ENCODE measurements at regions not wholly inside any gene's neighbourhood (a gene's known extent, or its start where the extent isn't known, plus 50 kb on each side); places are given as distances from the start of the nearest gene placed in this dataset.
A peak's percentile ranks its signal among the peaks of the same experiment; 100 is the strongest.
"Not testable (repeated sequence)": the region's sequence is repeated elsewhere in the genome, so short reads cannot be mapped to it uniquely, and the experiment has no call there.

GRCh38 chr15:84505552-84505951 lies 95.3 kb upstream of the ZSCAN2 start:
- H2AFZ ChIP-seq (ENCODE audit: low read length); intact Hi-C loops (cut with micrococcal nuclease); H3K27me3 ChIP-seq (ENCODE audit: low read length); DNase-seq; H3K4me2 ChIP-seq (ENCODE audit: low read length); ATAC-seq; H3K4me1 ChIP-seq (ENCODE audit: insufficient read depth, low read length); H3K9ac ChIP-seq (ENCODE audit: low read length); H3K9me2 ChIP-seq (replicated peaks; ENCODE audit: low read length); H3K79me2 ChIP-seq (ENCODE audit: low read length); H4K20me1 ChIP-seq (ENCODE audit: low read length); H3K9me3 ChIP-seq (ENCODE audit: low read length); POLR2A ChIA-PET (ENCODE audit: unreplicated experiment); H3K27ac ChIP-seq (ENCODE audit: low read length); H3K4me3 ChIP-seq (ENCODE audit: low read length); BruUV-seq (replicated peaks); H3K36me3 ChIP-seq (ENCODE audit: low read depth, low read length); CTCF ChIA-PET; H3F3A ChIP-seq (ENCODE audit: low read length, unreplicated experiment): not testable (repeated sequence)

GRCh38 chr15:84512324-84512723 lies 88.5 kb upstream of the ZSCAN2 start:
- H3K4me1 ChIP-seq (ENCODE audit: insufficient read depth, low read length); H3K9me3 ChIP-seq (ENCODE audit: low read length); H3K36me3 ChIP-seq (ENCODE audit: low read depth, low read length); ATAC-seq; H3K27ac ChIP-seq (ENCODE audit: low read length); BruUV-seq (replicated peaks); H3K4me3 ChIP-seq (ENCODE audit: low read length); DNase-seq; H2AFZ ChIP-seq (ENCODE audit: low read length); H3K4me2 ChIP-seq (ENCODE audit: low read length); H3K9me2 ChIP-seq (replicated peaks; ENCODE audit: low read length); H3K27me3 ChIP-seq (ENCODE audit: low read length); POLR2A ChIA-PET (ENCODE audit: unreplicated experiment); CTCF ChIA-PET; intact Hi-C loops (cut with micrococcal nuclease); H3K9ac ChIP-seq (ENCODE audit: low read length); H4K20me1 ChIP-seq (ENCODE audit: low read length); H3K79me2 ChIP-seq (ENCODE audit: low read length); H3F3A ChIP-seq (ENCODE audit: low read length, unreplicated experiment): not testable (repeated sequence)

- BruUV-seq (replicated peaks); H3K27me3 ChIP-seq (ENCODE audit: low read length); H3K9me3 ChIP-seq (ENCODE audit: low read length); CTCF ChIA-PET; H3K9ac ChIP-seq (ENCODE audit: low read length); ATAC-seq; H3K4me1 ChIP-seq (ENCODE audit: insufficient read depth, low read length); H2AFZ ChIP-seq (ENCODE audit: low read length); intact Hi-C loops (cut with micrococcal nuclease); H3K27ac ChIP-seq (ENCODE audit: low read length); H3K4me3 ChIP-seq (ENCODE audit: low read length); H3K79me2 ChIP-seq (ENCODE audit: low read length); H3K36me3 ChIP-seq (ENCODE audit: low read depth, low read length); H3K4me2 ChIP-seq (ENCODE audit: low read length); H4K20me1 ChIP-seq (ENCODE audit: low read length); H3K9me2 ChIP-seq (replicated peaks; ENCODE audit: low read length); H3F3A ChIP-seq (ENCODE audit: low read length, unreplicated experiment); POLR2A ChIA-PET (ENCODE audit: unreplicated experiment); DNase-seq: not testable (repeated sequence)
These were observed 84.0 kb upstream of the ZSCAN2 start for GRCh38 chr15:84516773-84517172.

GRCh38 chr15:84525491-84526344 lies 75.1 kb upstream of the ZSCAN2 start:
- H4K20me1 ChIP-seq (ENCODE audit: low read length); H3K27ac ChIP-seq (ENCODE audit: low read length); H3K9me2 ChIP-seq (replicated peaks; ENCODE audit: low read length); intact Hi-C loops (cut with micrococcal nuclease); H3F3A ChIP-seq (ENCODE audit: low read length, unreplicated experiment); DNase-seq; H3K4me2 ChIP-seq (ENCODE audit: low read length); H3K9me3 ChIP-seq (ENCODE audit: low read length); H3K79me2 ChIP-seq (ENCODE audit: low read length); H2AFZ ChIP-seq (ENCODE audit: low read length); H3K9ac ChIP-seq (ENCODE audit: low read length); CTCF ChIA-PET; H3K36me3 ChIP-seq (ENCODE audit: low read depth, low read length); POLR2A ChIA-PET (ENCODE audit: unreplicated experiment); H3K27me3 ChIP-seq (ENCODE audit: low read length); H3K4me1 ChIP-seq (ENCODE audit: insufficient read depth, low read length); H3K4me3 ChIP-seq (ENCODE audit: low read length); BruUV-seq (replicated peaks): not testable (repeated sequence)
- peak; percentile 68 for ATAC-seq

GRCh38 chr15:84530751-84531150 lies 70.1 kb upstream of the ZSCAN2 start:
- H3K9me2 ChIP-seq (replicated peaks; ENCODE audit: low read length); BruUV-seq (replicated peaks); POLR2A ChIA-PET (ENCODE audit: unreplicated experiment): not testable (repeated sequence)

GRCh38 chr15:84531223-84531622 lies 69.6 kb upstream of the ZSCAN2 start:
- CTCF ChIA-PET; POLR2A ChIA-PET (ENCODE audit: unreplicated experiment); H3K79me2 ChIP-seq (ENCODE audit: low read length); H3K4me2 ChIP-seq (ENCODE audit: low read length); H3K9ac ChIP-seq (ENCODE audit: low read length); H3K4me3 ChIP-seq (ENCODE audit: low read length); ATAC-seq; DNase-seq; H3F3A ChIP-seq (ENCODE audit: low read length, unreplicated experiment); H3K9me2 ChIP-seq (replicated peaks; ENCODE audit: low read length); BruUV-seq (replicated peaks); H2AFZ ChIP-seq (ENCODE audit: low read length); intact Hi-C loops (cut with micrococcal nuclease); H3K27ac ChIP-seq (ENCODE audit: low read length); H4K20me1 ChIP-seq (ENCODE audit: low read length); H3K27me3 ChIP-seq (ENCODE audit: low read length); H3K9me3 ChIP-seq (ENCODE audit: low read length); H3K36me3 ChIP-seq (ENCODE audit: low read depth, low read length); H3K4me1 ChIP-seq (ENCODE audit: insufficient read depth, low read length): not testable (repeated sequence)

More at GRCh38 chr15:84530751-84531150, 70.1 kb upstream of the ZSCAN2 start:
- H2AFZ ChIP-seq (ENCODE audit: low read length); CTCF ChIA-PET; ATAC-seq; H4K20me1 ChIP-seq (ENCODE audit: low read length); H3K27ac ChIP-seq (ENCODE audit: low read length); intact Hi-C loops (cut with micrococcal nuclease); H3K36me3 ChIP-seq (ENCODE audit: low read depth, low read length); H3K4me2 ChIP-seq (ENCODE audit: low read length); H3K4me3 ChIP-seq (ENCODE audit: low read length); H3K9ac ChIP-seq (ENCODE audit: low read length); H3K4me1 ChIP-seq (ENCODE audit: insufficient read depth, low read length); DNase-seq; H3K9me3 ChIP-seq (ENCODE audit: low read length); H3K27me3 ChIP-seq (ENCODE audit: low read length); H3K79me2 ChIP-seq (ENCODE audit: low read length); H3F3A ChIP-seq (ENCODE audit: low read length, unreplicated experiment): not testable (repeated sequence)
